SU-DHL-6 (cell line): ENCODE measurements at regions not wholly inside any gene's neighbourhood (a gene's known extent, or its start where the extent isn't known, plus 50 kb on each side); places are given as distances from the start of the nearest gene placed in this dataset.
"Not testable (repeated sequence)": the region's sequence is repeated elsewhere in the genome, so short reads cannot be mapped to it uniquely, and the experiment has no call there.

Experiments
- H2AFZ ChIP-seq: fragments of 200-600 bp; sonication (generic); 2 replicates; pipeline ENCODE4 v1.6.1; 2014; ENCODE audit warnings: low read depth, mild to moderate bottlenecking, moderate library complexity, mixed read lengths, antibody characterized with exemption, low read length; ENCODE audit not compliant: severe bottlenecking
- H3F3A ChIP-seq: fragments of 200-600 bp; shearing (Covaris generic); 2 replicates; pipeline ENCODE4 v1.6.0; 2016; ENCODE audit warnings: antibody characterized with exemption, mild to moderate bottlenecking; ENCODE audit not compliant: insufficient read depth
- H3K27ac ChIP-seq: fragments of 200-600 bp; sonication (generic); 2 replicates; pipeline ENCODE4 v1.5.1; 2016; ENCODE audit warnings: low read depth, mild to moderate bottlenecking, low read length, moderate library complexity, mixed read lengths
- H3K27me3 ChIP-seq: fragments of 200-600 bp; sonication (generic), shearing (Covaris generic); 2 replicates; pipeline ENCODE4 v1.6.0; 2014; ENCODE audit warnings: mild to moderate bottlenecking, low read length
- H3K36me3 ChIP-seq: fragments of 200-600 bp; sonication (generic); 2 replicates; pipeline ENCODE4 v1.6.1; 2014; ENCODE audit warnings: mild to moderate bottlenecking, low read length, mixed read lengths
- H3K4me2 ChIP-seq: fragments of 300-600, 200-600 bp; shearing (Covaris generic), sonication (generic); 2 replicates; pipeline ENCODE4 v1.6.0; 2014; ENCODE audit warnings: low read length, low read depth, mild to moderate bottlenecking; ENCODE audit not compliant: poor library complexity, severe bottlenecking
- H3K4me3 ChIP-seq: fragments of 200-600 bp; sonication (generic); 2 replicates; pipeline ENCODE4 v1.5.1; 2014; ENCODE audit warnings: antibody characterized with exemption, low read length, mild to moderate bottlenecking, mixed read lengths; ENCODE audit not compliant: insufficient read depth, poor library complexity, severe bottlenecking
- H3K79me2 ChIP-seq: fragments of 200-600 bp; sonication (generic); 2 replicates; pipeline ENCODE4 v1.6.1; 2014; ENCODE audit warnings: mild to moderate bottlenecking, low read length, moderate library complexity; ENCODE audit not compliant: insufficient read depth
- H3K9ac ChIP-seq: fragments of 200-600 bp; sonication (generic); 2 replicates; pipeline ENCODE4 v1.7.0; 2014; ENCODE audit warnings: mild to moderate bottlenecking, low read length
- H3K9me2 ChIP-seq: fragments of 200-600 bp; sonication (generic); replicated peaks from 2 replicates; pipeline ENCODE4 v1.6.1; 2014; ENCODE audit warnings: low read length; ENCODE audit not compliant: insufficient read depth
- H3K9me3 ChIP-seq: fragments of 200-600 bp; sonication (generic); 2 replicates; pipeline ENCODE4 v1.6.1; 2014; ENCODE audit warnings: low read length, mixed read lengths; ENCODE audit not compliant: insufficient read depth
- H4K20me1 ChIP-seq: fragments of 200-600 bp; sonication (generic); 2 replicates; pipeline ENCODE4 v1.6.1; 2014; ENCODE audit warnings: low read depth, mild to moderate bottlenecking, antibody characterized with exemption, low read length, moderate library complexity, mixed read lengths
- CTCF ChIP-seq: fragments of 200-600 bp; sonication (generic); IDR thresholded peaks from one replicate; pipeline ENCODE4 v1.5.1; 2017; ENCODE audit warnings: antibody characterized with exemption, mild to moderate bottlenecking, low read length, moderate library complexity; ENCODE audit not compliant: insufficient read depth, poor library complexity, severe bottlenecking
- EZH2phosphoT487 ChIP-seq: fragments of 200-600 bp; sonication (generic), shearing (Covaris generic); conservative IDR thresholded peaks from 2 replicates; pipeline ENCODE4 v1.6.1; 2018; ENCODE audit warnings: mild to moderate bottlenecking, antibody characterized with exemption, low read length, moderate library complexity, mixed read lengths

- peaks cover 12% of the 10 kb centered on the region; the same call in 1 of the 2 replicates for H3K9me3 ChIP-seq
- H3K27ac ChIP-seq = no peak overlapping the region
- TF ChIP-seq EZH2phosphoT487 = no peak
- TF ChIP-seq CTCF = no peak
- H3K9me2 ChIP-seq = no peaks in the 10 kb centered on the region
- H3K36me3 ChIP-seq = no peaks in the 10 kb centered on the region
- H2AFZ ChIP-seq = no peak overlapping the region
- H3K4me2 ChIP-seq = no peak overlapping the region
- H3K9ac ChIP-seq = no peak overlapping the region
- H3K27me3 ChIP-seq = no peaks in the 10 kb centered on the region
- H3K4me3 ChIP-seq = no peak overlapping the region
- H4K20me1 ChIP-seq = no peaks in the 10 kb centered on the region
- no peaks in the 10 kb centered on the region for H3K79me2 ChIP-seq
- H3F3A ChIP-seq = no peaks in the 10 kb centered on the region
Observed at GRCh38 chr2:8249141-8249540, 432.7 kb upstream of the ID2 start.

- Histone ChIP-seq H3K9me3 (peaks cover 9% of the 10 kb centered on the region; the same call in 1 of the 2 replicates), H3K9me2 (no peaks in the 10 kb centered on the region), H3K27me3 (no peaks in the 10 kb centered on the region), H3K4me2 (no peak overlapping the region), H2AFZ (no peak overlapping the region), H3K79me2 (no peaks in the 10 kb centered on the region), H3K4me3 (no peak overlapping the region), H3F3A (no peaks in the 10 kb centered on the region), H3K27ac (no peak overlapping the region), H3K36me3 (no peaks in the 10 kb centered on the region), H4K20me1 (no peaks in the 10 kb centered on the region), H3K9ac (no peak overlapping the region)
- no peak for TF ChIP-seq CTCF
- TF ChIP-seq EZH2phosphoT487 = no peak
Observed at GRCh38 chr2:8249769-8250168, 432.1 kb upstream of the ID2 start.

- not testable (repeated sequence) for H4K20me1 ChIP-seq, H3K4me3 ChIP-seq, H3K9me3 ChIP-seq, H2AFZ ChIP-seq, H3K27me3 ChIP-seq, H3K27ac ChIP-seq, H3K9ac ChIP-seq, H3F3A ChIP-seq, H3K79me2 ChIP-seq, H3K36me3 ChIP-seq, H3K9me2 ChIP-seq, H3K4me2 ChIP-seq
Observed at GRCh38 chr2:8250290-8250689, 431.6 kb upstream of the ID2 start.

- no peak overlapping the region for H3K27ac ChIP-seq
- no peaks in the 10 kb centered on the region for H3K36me3 ChIP-seq
- H2AFZ ChIP-seq = no peak overlapping the region
- H4K20me1 ChIP-seq = no peaks in the 10 kb centered on the region
- H3K9me3 ChIP-seq = peaks cover 9% of the 10 kb centered on the region; the same call in 1 of the 2 replicates
- H3K4me2 ChIP-seq = no peak overlapping the region
- H3K79me2 ChIP-seq = no peaks in the 10 kb centered on the region
- H3K9me2 ChIP-seq = no peaks in the 10 kb centered on the region
- TF ChIP-seq CTCF = no peak
- no peak for TF ChIP-seq EZH2phosphoT487
- H3K9ac ChIP-seq = no peak overlapping the region
- H3K27me3 ChIP-seq = no peaks in the 10 kb centered on the region
- H3K4me3 ChIP-seq = no peak overlapping the region
- H3F3A ChIP-seq = no peaks in the 10 kb centered on the region
Observed at GRCh38 chr2:8251291-8251690, 430.6 kb upstream of the ID2 start.
